ENCODE measurements at regions not wholly inside any gene's neighbourhood (a gene's known extent, or its start where the extent isn't known, plus 50 kb on each side); places are given as distances from the start of the nearest gene placed in this dataset.

- no peak for DNase-seq (ENCODE audit: low read depth)
- no peak overlapping the region for H3K4me3 ChIP-seq (ENCODE audit: low read depth, low read length)
- TF ChIP-seq CTCF (IDR thresholded peaks at IDR 0.05; ENCODE audit: insufficient read depth, low read depth, low read length, missing control alignments) = no peak
Observed at GRCh38 chr10:78292982-78293865, 259.6 kb downstream of the RPS24 start.

GRCh38 chr10:78295242-78295641, 261.6 kb downstream of the RPS24 start:
- H3K4me3 ChIP-seq (ENCODE audit: low read depth, low read length) = no peak overlapping the region
- no peak for DNase-seq (ENCODE audit: low read depth)
- TF ChIP-seq CTCF (IDR thresholded peaks at IDR 0.05; ENCODE audit: insufficient read depth, low read depth, low read length, missing control alignments) = no peak

GRCh38 chr10:78296785-78297184, 263.1 kb downstream of the RPS24 start:
- no peak for DNase-seq (ENCODE audit: low read depth)
- no peak for TF ChIP-seq CTCF (IDR thresholded peaks at IDR 0.05; ENCODE audit: insufficient read depth, low read depth, low read length, missing control alignments)
- H3K4me3 ChIP-seq (ENCODE audit: low read depth, low read length) = no peak overlapping the region

GRCh38 chr10:78297997-78298396, 264.3 kb downstream of the RPS24 start:
- TF ChIP-seq CTCF (IDR thresholded peaks at IDR 0.05; ENCODE audit: insufficient read depth, low read depth, low read length, missing control alignments) = no peak
- DNase-seq (ENCODE audit: low read depth) = no peak
- no peak overlapping the region for H3K4me3 ChIP-seq (ENCODE audit: low read depth, low read length)

- no peak for DNase-seq (ENCODE audit: low read depth)
- no peak for TF ChIP-seq CTCF (IDR thresholded peaks at IDR 0.05; ENCODE audit: insufficient read depth, low read depth, low read length, missing control alignments)
- no peak overlapping the region for H3K4me3 ChIP-seq (ENCODE audit: low read depth, low read length)
Observed at GRCh38 chr10:78298835-78299234, 265.2 kb downstream of the RPS24 start.

GRCh38 chr10:78299851-78300468, 266.3 kb downstream of the RPS24 start:
- no peak for TF ChIP-seq CTCF (IDR thresholded peaks at IDR 0.05; ENCODE audit: insufficient read depth, low read depth, low read length, missing control alignments)
- no peak overlapping the region for H3K4me3 ChIP-seq (ENCODE audit: low read depth, low read length)
- DNase-seq (ENCODE audit: low read depth) = no peak

Measured in GM12865 (cell line).